GM19468 (cell line): ENCODE measurements at regions not wholly inside any gene's neighbourhood (a gene's known extent, or its start where the extent isn't known, plus 50 kb on each side); places are given as distances from the start of the nearest gene placed in this dataset.

ENCODE experiments used
- ATAC-seq: cut with Tn5 transposase; IDR thresholded peaks from one replicate; pipeline ENCODE4 v1.9.1; 2021; ENCODE audit warnings: mild to moderate bottlenecking, moderate library complexity, moderate number of reproducible peaks; ENCODE audit not compliant: unreplicated experiment; ENCODE audit errors: extremely low read depth

DNA sequence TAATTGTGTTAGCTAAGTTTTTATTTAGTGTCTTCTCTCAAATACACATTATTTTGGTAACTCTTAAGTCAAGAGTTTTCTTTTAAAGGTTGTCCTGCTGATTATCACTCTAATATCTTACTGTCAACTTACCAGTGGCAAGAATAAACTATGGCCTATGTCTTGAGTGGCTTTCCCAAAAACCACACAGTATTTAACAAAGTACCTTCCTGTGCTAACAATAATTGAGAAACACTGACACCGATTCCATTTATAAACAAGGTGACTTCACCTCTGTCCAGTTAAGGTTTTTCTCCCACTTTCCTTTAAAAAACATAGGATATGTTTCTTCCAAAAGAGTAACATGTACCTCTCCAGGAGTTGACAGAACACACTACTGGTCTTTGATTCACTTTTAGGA lies 234.3 kb upstream of the CD96 start:
- no peak for ATAC-seq

DNA sequence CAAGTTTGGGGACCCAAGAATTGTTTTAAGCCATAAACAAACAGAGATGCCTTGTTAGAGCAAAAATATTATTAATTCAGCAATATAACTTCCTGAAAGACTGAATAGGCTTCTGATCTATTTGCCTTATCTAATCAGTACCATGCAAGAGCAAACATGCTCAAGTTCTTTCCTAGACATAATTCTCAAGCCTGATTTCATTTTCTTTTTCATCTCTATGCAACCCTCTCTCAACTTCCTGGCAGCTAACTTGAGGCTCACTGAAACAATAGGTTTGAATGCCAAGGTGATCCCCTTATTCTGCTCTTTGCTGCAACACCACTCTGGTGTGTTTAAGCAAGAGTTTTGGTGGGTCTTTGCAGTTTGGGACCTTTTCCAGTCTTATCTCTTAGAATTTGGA lies 230.9 kb upstream of the CD96 start:
- no peak for ATAC-seq

- ATAC-seq: peak; percentile 99
Observed at GRCh38 chr3:111311709-111312235, 230.2 kb upstream of the CD96 start.

DNA sequence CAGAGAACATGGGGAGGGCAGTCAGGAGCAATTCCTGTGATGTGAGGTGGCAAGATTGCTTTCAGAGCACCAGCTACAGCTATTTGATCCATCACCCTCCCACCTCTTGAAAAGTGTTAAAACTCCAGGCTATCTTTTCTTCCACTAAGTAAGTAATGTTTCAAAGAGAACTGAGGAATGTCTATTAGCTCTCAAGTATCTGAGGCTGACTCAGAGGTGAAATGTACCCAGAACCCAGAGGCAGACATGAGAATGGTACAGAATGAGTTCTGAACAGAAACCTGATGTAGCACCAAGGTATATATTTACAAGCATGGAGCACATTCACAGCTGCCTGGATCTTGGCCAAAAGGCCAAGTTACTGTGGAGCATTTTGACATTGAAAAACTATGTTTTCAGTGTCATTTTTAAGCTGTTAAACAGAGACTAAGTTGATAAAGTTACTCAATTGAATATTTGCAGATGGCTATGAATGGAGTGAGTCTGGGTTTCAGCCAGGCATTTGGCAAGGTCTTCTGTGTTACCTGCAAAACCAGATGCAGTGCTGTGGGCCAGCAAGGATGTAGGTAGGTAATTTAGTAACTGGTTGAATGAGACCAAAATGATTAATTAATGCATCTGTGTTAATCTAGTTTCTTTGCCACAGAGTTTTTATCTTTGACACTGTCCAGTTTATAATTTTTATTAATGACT lies 227.7 kb upstream of the CD96 start:
- ATAC-seq: no peak

DNA sequence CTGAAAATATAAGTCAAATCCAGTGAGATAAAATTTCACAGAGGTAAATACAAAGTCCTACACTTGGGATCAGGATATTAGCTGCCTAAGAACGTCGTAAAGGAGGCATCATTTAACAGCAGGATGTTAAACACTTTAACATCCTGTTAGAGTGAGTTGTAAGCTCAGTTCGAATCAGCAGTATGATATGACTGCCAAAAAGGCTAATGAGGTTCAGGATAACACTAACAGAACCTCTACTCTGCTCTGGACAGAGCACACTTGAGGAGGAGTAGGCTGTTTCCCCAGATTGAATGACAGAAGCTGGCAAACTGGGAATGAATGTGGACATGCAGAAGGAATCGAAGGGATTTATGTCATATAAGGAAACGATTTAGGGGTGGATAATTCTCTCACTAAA lies 227.1 kb upstream of the CD96 start:
- ATAC-seq: no peak

- no peak for ATAC-seq
Observed at GRCh38 chr3:111315930-111316587, 225.9 kb upstream of the CD96 start.

DNA sequence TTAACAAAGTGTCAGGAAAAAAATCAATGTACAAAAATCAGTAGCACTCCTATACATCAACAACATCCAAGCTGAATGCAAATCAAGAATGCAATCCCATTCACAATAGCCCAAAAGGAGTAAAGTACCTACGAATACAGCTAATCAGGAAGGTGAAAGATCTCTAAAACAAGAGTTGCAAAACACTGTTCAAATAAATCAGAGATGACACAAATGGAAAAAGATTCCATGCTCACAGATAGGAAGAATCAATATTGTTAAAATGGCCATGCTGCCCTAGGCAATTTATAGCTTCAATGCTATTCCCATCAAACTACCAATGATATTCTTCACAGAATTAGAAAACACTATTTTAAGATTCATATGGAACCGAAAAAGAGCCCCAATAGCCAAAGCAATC lies 223.7 kb upstream of the CD96 start:
- no peak for ATAC-seq

GRCh38 chr3:111319598-111319997 lies 222.4 kb upstream of the CD96 start:
- no peak for ATAC-seq

- no peak for ATAC-seq
Observed at GRCh38 chr3:111321786-111322185, 220.2 kb upstream of the CD96 start.

DNA sequence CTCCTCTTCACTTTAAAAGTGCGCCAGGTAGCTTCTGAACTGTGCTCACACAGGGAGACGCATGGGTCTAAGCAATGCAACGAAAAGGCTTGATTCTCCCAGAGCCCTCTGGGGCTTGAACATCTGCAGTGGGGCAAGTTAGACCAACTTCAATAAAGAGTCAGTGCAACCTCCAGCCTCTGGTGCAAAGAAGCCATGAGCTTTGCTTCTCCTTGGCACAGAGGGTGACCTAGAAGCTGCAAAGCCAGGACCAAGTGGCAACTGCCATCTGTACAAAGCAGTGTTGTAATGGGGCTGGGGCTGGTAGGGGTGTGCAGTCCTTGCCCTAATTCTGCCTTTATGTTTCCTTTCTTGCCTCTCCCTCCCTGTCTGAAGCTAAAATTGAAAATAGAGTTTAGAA lies 219.0 kb upstream of the CD96 start:
- ATAC-seq: no peak

- no peak for ATAC-seq
Observed at GRCh38 chr3:111324151-111324550, 217.8 kb upstream of the CD96 start.

DNA sequence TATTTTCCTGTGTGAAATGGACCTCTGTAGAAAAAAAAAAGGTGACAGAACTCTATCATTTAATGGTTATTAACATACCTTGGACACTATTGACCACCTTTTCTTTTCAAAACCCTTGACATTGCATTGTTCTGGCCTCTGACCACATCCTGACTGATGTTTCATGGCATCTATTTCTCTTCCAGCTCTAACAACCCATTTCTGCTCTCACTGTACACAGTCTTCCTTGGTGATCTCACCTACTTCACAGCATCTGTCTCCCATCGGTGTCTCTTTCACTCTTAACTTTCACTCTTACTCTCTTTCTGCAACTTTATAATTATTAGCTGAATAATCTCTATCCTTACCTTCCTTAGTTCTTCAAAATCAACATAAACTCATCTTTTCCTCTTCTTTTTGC lies 217.4 kb upstream of the CD96 start:
- ATAC-seq: peak; percentile 61

DNA sequence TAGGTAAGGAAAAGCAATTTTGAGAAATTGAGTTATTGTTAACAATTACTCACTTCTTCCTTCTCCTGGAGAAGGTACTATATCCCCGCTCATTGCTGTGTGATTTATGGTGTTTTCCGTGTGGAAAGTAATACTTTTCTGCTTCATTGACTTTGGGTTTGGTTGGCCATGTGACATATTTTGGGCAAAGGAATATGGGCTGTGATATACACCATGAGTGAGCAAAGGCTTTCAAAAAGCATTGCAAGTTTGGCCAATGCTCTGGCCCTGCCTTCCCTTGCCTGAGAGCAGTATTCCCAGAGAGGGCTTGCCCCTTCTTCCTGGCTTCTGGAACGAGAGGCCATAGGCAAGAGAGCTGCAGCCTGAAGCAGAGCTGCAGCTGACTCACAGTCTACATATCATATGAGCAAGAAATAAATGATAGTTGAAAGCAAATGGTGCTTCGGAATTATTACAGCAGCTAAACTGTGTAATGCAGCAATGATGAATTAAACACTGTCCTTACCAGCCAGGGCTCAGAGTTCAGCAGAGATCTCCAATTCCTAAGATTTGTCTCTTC lies 216.8 kb upstream of the CD96 start:
- no peak for ATAC-seq

GRCh38 chr3:111326144-111326995 lies 215.6 kb upstream of the CD96 start:
- ATAC-seq: no peak

- ATAC-seq: no peak
Observed at GRCh38 chr3:111331306-111331705, 210.7 kb upstream of the CD96 start.

- no peak for ATAC-seq
Observed at GRCh38 chr3:111331912-111332311, 210.1 kb upstream of the CD96 start.

GRCh38 chr3:111332488-111333080 lies 209.4 kb upstream of the CD96 start:
- no peak for ATAC-seq

DNA sequence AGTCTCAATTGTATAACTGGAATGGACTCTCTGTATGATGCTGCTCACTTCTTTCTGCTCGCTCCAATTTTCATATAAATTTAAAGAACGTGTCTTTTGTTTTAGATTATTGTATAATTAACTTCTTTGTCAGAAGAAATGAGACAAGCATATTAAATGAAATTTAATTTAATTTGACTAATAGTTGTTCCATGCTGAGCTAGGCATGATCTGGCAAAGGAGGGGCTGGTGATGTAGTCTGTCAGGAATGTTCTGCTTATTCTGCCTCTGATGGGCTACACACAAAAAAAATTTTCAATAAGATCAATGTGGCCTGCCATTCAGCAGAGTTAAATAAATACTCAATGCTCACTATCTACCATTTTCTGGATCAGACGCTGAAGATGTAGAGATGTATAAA lies 208.4 kb upstream of the CD96 start:
- ATAC-seq: no peak

DNA sequence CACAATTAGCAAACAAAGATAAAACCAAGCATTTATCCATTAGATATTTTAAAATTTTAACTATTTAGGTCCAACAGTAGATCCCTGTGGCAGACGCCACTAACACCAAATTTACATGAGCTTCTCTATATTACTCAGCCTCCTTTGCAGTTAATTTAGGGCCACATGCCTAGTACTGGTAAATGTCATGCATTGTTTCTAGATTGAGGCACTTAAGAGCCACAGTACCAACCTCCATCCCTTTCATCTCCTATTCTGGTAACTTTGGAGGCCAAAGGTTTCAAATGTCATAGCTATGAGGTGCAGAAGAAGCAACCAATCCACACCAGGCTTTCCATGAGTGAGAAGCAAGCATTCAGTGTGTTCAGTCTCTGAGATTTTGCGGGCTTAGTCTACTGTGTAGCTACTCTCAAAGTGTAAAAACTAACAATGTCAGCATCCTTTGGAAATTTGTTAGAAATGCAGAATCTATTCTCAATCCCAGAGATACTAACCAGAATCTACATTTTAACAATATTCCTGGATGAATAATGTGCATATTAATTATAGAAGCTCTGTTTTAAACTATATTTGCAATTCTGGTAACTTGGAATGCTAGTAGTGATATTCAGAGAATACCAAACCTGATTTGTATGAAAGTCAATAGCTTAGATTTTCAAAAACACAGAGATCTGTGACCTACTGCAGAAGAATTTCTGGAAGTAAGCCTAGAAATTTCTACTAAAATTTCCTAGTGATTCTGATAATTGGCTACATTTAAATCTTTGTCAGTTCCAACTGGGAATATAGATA lies 206.3 kb upstream of the CD96 start:
- ATAC-seq: no peak

DNA sequence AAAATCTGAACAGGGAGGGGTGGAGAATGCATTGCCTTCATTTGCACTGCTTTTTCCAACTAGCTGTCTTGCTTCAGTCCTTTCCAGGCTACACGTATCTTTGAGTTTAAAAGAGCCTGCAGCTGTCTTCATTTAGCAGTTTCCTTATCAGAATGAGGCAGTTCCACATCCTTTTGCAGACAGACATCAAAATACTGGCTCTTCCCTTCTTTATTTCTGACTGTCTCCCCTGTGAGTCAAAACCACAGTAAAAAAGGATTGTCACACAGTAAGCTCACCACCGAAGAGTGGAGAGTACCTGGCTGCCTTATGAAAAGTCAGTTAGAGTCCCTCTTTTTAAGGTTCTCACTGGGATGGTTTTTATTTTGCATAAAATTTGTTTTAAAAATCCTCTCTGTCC lies 205.5 kb upstream of the CD96 start:
- ATAC-seq: no peak
